SU-DHL-6 (cell line): ENCODE measurements at regions not wholly inside any gene's neighbourhood (a gene's known extent, or its start where the extent isn't known, plus 50 kb on each side); places are given as distances from the start of the nearest gene placed in this dataset.

Experiments used
- EZH2phosphoT487 ChIP-seq: fragments of 200-600 bp; sonication (generic), shearing (Covaris generic); conservative IDR thresholded peaks from 2 replicates; pipeline ENCODE4 v1.6.1; 2018; ENCODE audit warnings: mild to moderate bottlenecking, antibody characterized with exemption, low read length, moderate library complexity, mixed read lengths
- TF ChIP-seq, protein P1 (sequence below): fragments of 200-600 bp; sonication (generic); IDR thresholded peaks from one replicate; pipeline ENCODE4 v1.5.1; 2017; ENCODE audit warnings: antibody characterized with exemption, mild to moderate bottlenecking, low read length, moderate library complexity; ENCODE audit not compliant: insufficient read depth, poor library complexity, severe bottlenecking

DNA sequence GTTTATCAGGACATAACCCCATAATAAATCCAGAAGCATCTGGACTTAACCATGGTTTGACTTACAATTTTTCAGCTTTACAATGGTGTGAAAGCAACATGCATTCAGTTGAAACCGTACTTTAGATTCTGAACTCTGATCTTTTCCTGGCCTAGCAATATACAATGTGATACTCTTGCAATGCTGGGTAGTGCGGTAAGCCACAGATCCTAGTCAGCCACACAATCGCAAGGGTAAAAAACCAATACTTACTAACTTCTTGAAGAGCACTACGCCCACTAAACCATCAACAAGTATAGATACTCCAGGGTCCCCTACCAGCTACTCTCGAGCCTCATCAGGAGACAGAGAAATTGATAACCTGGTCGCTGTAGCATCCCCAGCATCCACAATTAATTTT is 71.0 kb upstream of the CCDC150 start:
- TF ChIP-seq, protein P1, sequence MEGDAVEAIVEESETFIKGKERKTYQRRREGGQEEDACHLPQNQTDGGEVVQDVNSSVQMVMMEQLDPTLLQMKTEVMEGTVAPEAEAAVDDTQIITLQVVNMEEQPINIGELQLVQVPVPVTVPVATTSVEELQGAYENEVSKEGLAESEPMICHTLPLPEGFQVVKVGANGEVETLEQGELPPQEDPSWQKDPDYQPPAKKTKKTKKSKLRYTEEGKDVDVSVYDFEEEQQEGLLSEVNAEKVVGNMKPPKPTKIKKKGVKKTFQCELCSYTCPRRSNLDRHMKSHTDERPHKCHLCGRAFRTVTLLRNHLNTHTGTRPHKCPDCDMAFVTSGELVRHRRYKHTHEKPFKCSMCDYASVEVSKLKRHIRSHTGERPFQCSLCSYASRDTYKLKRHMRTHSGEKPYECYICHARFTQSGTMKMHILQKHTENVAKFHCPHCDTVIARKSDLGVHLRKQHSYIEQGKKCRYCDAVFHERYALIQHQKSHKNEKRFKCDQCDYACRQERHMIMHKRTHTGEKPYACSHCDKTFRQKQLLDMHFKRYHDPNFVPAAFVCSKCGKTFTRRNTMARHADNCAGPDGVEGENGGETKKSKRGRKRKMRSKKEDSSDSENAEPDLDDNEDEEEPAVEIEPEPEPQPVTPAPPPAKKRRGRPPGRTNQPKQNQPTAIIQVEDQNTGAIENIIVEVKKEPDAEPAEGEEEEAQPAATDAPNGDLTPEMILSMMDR, result no peak
- TF ChIP-seq EZH2phosphoT487, result no peak
